ENCODE measurements at regions not wholly inside any gene's neighbourhood (a gene's known extent, or its start where the extent isn't known, plus 50 kb on each side); places are given as distances from the start of the nearest gene placed in this dataset.
"Not testable (repeated sequence)": the region's sequence is repeated elsewhere in the genome, so short reads cannot be mapped to it uniquely, and the experiment has no call there.

- TF ChIP-seq, protein P1, sequence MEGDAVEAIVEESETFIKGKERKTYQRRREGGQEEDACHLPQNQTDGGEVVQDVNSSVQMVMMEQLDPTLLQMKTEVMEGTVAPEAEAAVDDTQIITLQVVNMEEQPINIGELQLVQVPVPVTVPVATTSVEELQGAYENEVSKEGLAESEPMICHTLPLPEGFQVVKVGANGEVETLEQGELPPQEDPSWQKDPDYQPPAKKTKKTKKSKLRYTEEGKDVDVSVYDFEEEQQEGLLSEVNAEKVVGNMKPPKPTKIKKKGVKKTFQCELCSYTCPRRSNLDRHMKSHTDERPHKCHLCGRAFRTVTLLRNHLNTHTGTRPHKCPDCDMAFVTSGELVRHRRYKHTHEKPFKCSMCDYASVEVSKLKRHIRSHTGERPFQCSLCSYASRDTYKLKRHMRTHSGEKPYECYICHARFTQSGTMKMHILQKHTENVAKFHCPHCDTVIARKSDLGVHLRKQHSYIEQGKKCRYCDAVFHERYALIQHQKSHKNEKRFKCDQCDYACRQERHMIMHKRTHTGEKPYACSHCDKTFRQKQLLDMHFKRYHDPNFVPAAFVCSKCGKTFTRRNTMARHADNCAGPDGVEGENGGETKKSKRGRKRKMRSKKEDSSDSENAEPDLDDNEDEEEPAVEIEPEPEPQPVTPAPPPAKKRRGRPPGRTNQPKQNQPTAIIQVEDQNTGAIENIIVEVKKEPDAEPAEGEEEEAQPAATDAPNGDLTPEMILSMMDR (conservative IDR thresholded peaks at IDR 0.05; ENCODE audit: low read depth, low read length): not testable (repeated sequence)
- not testable (repeated sequence) for TF ChIP-seq EZH2 (IDR thresholded peaks at IDR 0.05; ENCODE audit: borderline replicate concordance, low read depth, low read length, poor library complexity, severe bottlenecking)
These were observed 53.4 kb upstream of the CCN1 start for GRCh38 chr1:85527145-85527544.

Data from A673 (cell line).